Suprapubic skin (tissue), 4 donors: ENCODE measurements at regions not wholly inside any gene's neighbourhood (a gene's known extent, or its start where the extent isn't known, plus 50 kb on each side); places are given as distances from the start of the nearest gene placed in this dataset.

Experiments
- POLR2A ChIP-seq, 2 donors: fragments of 450-650 bp; IDR thresholded peaks; one replicate each; pipeline ENCODE4 v1.6.1; 2017; ENCODE audit warnings: antibody characterized with exemption in 2 of 2, mild to moderate bottlenecking in 2 of 2, moderate library complexity in 2 of 2
- POLR2AphosphoS5 ChIP-seq, 3 donors: sonication (generic); formaldehyde crosslinking; IDR thresholded peaks; one replicate each; pipeline ENCODE4 v1.6.1; 2017; ENCODE audit warnings: antibody characterized with exemption in 3 of 3
- TF ChIP-seq, protein P1 (sequence below), 2 donors: fragments of 200-600 bp in 1 of 2; fragments of 450-650 bp in 1 of 2; sonication (generic) in 1 of 2; IDR thresholded peaks; one replicate each; pipeline ENCODE4 v1.5.1; 2016 to 2019; ENCODE audit warnings: antibody characterized with exemption in 2 of 2, mild to moderate bottlenecking in 1 of 2, moderate library complexity in 1 of 2

DNA sequence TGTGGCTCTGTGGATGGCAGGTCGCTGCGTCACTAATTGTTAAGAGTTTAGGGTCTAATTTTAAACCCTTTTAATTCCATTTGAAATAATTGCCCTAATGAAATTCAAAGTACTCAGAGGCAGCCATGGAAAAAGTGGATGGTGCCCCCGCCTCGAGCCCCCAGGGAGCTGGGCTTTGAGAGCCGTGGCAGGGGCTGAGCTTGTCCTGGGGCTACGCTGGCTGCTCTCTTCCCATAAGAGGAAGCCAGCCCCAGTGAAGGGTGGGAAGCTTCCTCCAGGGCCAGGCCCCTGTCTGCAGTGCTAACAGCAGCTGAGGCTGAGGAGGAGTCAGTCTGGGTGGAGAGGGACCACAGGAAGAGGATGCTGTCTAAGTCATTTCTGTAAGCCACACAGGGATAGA, 315.0 kb upstream of the POU3F1 start:
- TF ChIP-seq, protein P1, sequence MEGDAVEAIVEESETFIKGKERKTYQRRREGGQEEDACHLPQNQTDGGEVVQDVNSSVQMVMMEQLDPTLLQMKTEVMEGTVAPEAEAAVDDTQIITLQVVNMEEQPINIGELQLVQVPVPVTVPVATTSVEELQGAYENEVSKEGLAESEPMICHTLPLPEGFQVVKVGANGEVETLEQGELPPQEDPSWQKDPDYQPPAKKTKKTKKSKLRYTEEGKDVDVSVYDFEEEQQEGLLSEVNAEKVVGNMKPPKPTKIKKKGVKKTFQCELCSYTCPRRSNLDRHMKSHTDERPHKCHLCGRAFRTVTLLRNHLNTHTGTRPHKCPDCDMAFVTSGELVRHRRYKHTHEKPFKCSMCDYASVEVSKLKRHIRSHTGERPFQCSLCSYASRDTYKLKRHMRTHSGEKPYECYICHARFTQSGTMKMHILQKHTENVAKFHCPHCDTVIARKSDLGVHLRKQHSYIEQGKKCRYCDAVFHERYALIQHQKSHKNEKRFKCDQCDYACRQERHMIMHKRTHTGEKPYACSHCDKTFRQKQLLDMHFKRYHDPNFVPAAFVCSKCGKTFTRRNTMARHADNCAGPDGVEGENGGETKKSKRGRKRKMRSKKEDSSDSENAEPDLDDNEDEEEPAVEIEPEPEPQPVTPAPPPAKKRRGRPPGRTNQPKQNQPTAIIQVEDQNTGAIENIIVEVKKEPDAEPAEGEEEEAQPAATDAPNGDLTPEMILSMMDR (IDR thresholded peaks at IDR 0.05), result no peak
- no peak for TF ChIP-seq POLR2A (IDR thresholded peaks at IDR 0.05)
- no peak for TF ChIP-seq POLR2AphosphoS5 (IDR thresholded peaks at IDR 0.05)
